Neural progenitor cell (in vitro differentiated cells): ENCODE measurements at regions not wholly inside any gene's neighbourhood (a gene's known extent, or its start where the extent isn't known, plus 50 kb on each side); places are given as distances from the start of the nearest gene placed in this dataset.

Experiments
- DNase-seq: peaks from one replicate; pipeline ENCODE4 v3.0.0-alpha.2; 2016; ENCODE audit warnings: low spot score
- H2AFZ ChIP-seq: fragments of 200-600 bp; sonication (generic); replicated peaks from 2 replicates; pipeline ENCODE4 v1.6.1; 2016; ENCODE audit warnings: antibody characterized with exemption
- H3F3A ChIP-seq: fragments of 200-600 bp; sonication (generic); 2 replicates; pipeline ENCODE4 v1.6.1; 2016; ENCODE audit warnings: antibody characterized with exemption, low read depth
- H3K27ac ChIP-seq: fragments of 200-600 bp; sonication (generic); 2 replicates; pipeline ENCODE4 v1.5.1; 2016; ENCODE audit warnings: mild to moderate bottlenecking
- H3K27me3 ChIP-seq: fragments of 200-600 bp; sonication (generic); 2 replicates; pipeline ENCODE4 v1.6.1; 2016; ENCODE audit warnings: mild to moderate bottlenecking, moderate library complexity
- H3K36me3 ChIP-seq: fragments of 200-600 bp; sonication (generic); 2 replicates; pipeline ENCODE4 v1.5.1; 2016
- H3K4me1 ChIP-seq: fragments of 200-600 bp; sonication (generic); 2 replicates; pipeline ENCODE4 v1.6.1; 2016; ENCODE audit warnings: mixed run types
- H3K4me2 ChIP-seq: fragments of 200-600 bp; sonication (generic); 2 replicates; pipeline ENCODE4 v1.6.1; 2016
- H3K4me3 ChIP-seq: fragments of 200-600 bp; sonication (generic); 2 replicates; pipeline ENCODE4 v1.5.1; 2016
- H3K79me2 ChIP-seq: fragments of 200-600 bp; sonication (generic); 2 replicates; pipeline ENCODE4 v1.6.1; 2016; ENCODE audit warnings: low read depth
- H3K9ac ChIP-seq: fragments of 200-600 bp; sonication (generic); 2 replicates; pipeline ENCODE4 v1.6.1; 2016
- H3K9me3 ChIP-seq: fragments of 200-600 bp; sonication (generic); 2 replicates; pipeline ENCODE4 v1.5.1; 2016; ENCODE audit warnings: low read depth
- H4K20me1 ChIP-seq: fragments of 200-600 bp; sonication (generic); 2 replicates; pipeline ENCODE4 v1.6.1; 2016; ENCODE audit warnings: low read depth
- H3K27ac Mint-ChIP-seq: 3 replicates; pipeline ENCODE4 v1.8.0; 2021; ENCODE audit warnings: mixed read lengths
- H3K27me3 Mint-ChIP-seq: 2 replicates; pipeline ENCODE4 v1.8.0; 2022; ENCODE audit warnings: low read depth, mild to moderate bottlenecking, inconsistent platforms, moderate library complexity, mixed read lengths; ENCODE audit not compliant: insufficient read depth
- H3K36me3 Mint-ChIP-seq: 3 replicates; pipeline ENCODE4 v1.8.0; 2021; ENCODE audit warnings: mixed read lengths
- H3K4me1 Mint-ChIP-seq: 3 replicates; pipeline ENCODE4 v1.8.0; 2021; ENCODE audit warnings: mixed read lengths
- H3K4me3 Mint-ChIP-seq: 3 replicates; pipeline ENCODE4 v1.8.0; 2021; ENCODE audit warnings: mild to moderate bottlenecking, moderate library complexity, mixed read lengths
- H3K9me3 Mint-ChIP-seq: 3 replicates; pipeline ENCODE4 v1.8.0; 2020; ENCODE audit warnings: mixed read lengths
- CTCF ChIP-seq: fragments of 200-600 bp; sonication (generic); IDR thresholded peaks from 2 replicates; pipeline ENCODE4 v1.5.1; 2017; ENCODE audit warnings: antibody characterized with exemption, mild to moderate bottlenecking
- EZH2 ChIP-seq: fragments of 200-600 bp; sonication (generic); IDR thresholded peaks from 2 replicates; pipeline ENCODE4 v1.6.1; 2017; ENCODE audit warnings: antibody characterized with exemption, mild to moderate bottlenecking, moderate library complexity
- EZH2phosphoT487 ChIP-seq: fragments of 200-600 bp; sonication (generic); IDR thresholded peaks from 2 replicates; pipeline ENCODE4 v1.6.1; 2017; ENCODE audit warnings: antibody characterized with exemption

GRCh38 chr11:92128026-92128425 is 96.6 kb upstream of the FAT3 start:
- Mint-ChIP-seq H3K4me1 (peaks cover 4% of the 10 kb centered on the region), H3K9me3 (no peaks in the 10 kb centered on the region), H3K27me3 (no peaks in the 10 kb centered on the region), H3K27ac (no peak overlapping the region), H3K4me3 (no peak overlapping the region), H3K36me3 (no peaks in the 10 kb centered on the region)
- Histone ChIP-seq H3K4me2 (no peak overlapping the region), H3K9ac (no peak overlapping the region), H3F3A (no peaks in the 10 kb centered on the region), H3K9me3 (no peaks in the 10 kb centered on the region), H3K36me3 (no peaks in the 10 kb centered on the region), H3K27ac (no peak overlapping the region), H2AFZ (no peak overlapping the region), H3K79me2 (no peaks in the 10 kb centered on the region), H3K4me1 (no peaks in the 10 kb centered on the region), H4K20me1 (no peaks in the 10 kb centered on the region), H3K4me3 (no peak overlapping the region), H3K27me3 (no peaks in the 10 kb centered on the region)
- TF ChIP-seq CTCF (no peak), EZH2 (no peak), EZH2phosphoT487 (no peak)
- DNase-seq: no peak

GRCh38 chr11:92125321-92125720 is 99.3 kb upstream of the FAT3 start:
- no peak overlapping the region for H3K27ac Mint-ChIP-seq
- no peaks in the 10 kb centered on the region for H3K36me3 Mint-ChIP-seq
- H3K4me1 Mint-ChIP-seq: peaks cover 4% of the 10 kb centered on the region

GRCh38 chr11:92123540-92123939 is 101.1 kb upstream of the FAT3 start:
- H3K9ac ChIP-seq: no peak overlapping the region
- DNase-seq: no peak
- H2AFZ ChIP-seq: no peak overlapping the region
- no peaks in the 10 kb centered on the region for H3F3A ChIP-seq
- Mint-ChIP-seq H3K36me3 (no peaks in the 10 kb centered on the region), H3K27ac (no peak overlapping the region), H3K4me3 (no peak overlapping the region), H3K27me3 (no peaks in the 10 kb centered on the region), H3K4me1 (no peaks in the 10 kb centered on the region), H3K9me3 (peaks cover 7% of the 10 kb centered on the region)
- no peaks in the 10 kb centered on the region for H3K36me3 ChIP-seq
- H3K27me3 ChIP-seq: no peaks in the 10 kb centered on the region
- no peaks in the 10 kb centered on the region for H3K9me3 ChIP-seq
- no peak overlapping the region for H3K4me3 ChIP-seq
- no peak for TF ChIP-seq EZH2phosphoT487
- TF ChIP-seq CTCF: no peak
- no peak for TF ChIP-seq EZH2
- no peak overlapping the region for H3K4me2 ChIP-seq
- no peaks in the 10 kb centered on the region for H3K4me1 ChIP-seq
- no peaks in the 10 kb centered on the region for H4K20me1 ChIP-seq
- H3K79me2 ChIP-seq: no peaks in the 10 kb centered on the region
- H3K27ac ChIP-seq: no peak overlapping the region

More at GRCh38 chr11:92125321-92125720, 99.3 kb upstream of the FAT3 start:
- DNase-seq: no peak
- Histone ChIP-seq H3F3A (no peaks in the 10 kb centered on the region), H3K27ac (no peak overlapping the region), H3K36me3 (no peaks in the 10 kb centered on the region), H3K79me2 (no peaks in the 10 kb centered on the region), H3K4me3 (no peak overlapping the region), H2AFZ (peak overlapping the region; percentile 23), H3K9me3 (no peaks in the 10 kb centered on the region), H3K4me1 (no peaks in the 10 kb centered on the region), H4K20me1 (no peaks in the 10 kb centered on the region), H3K27me3 (no peaks in the 10 kb centered on the region), H3K9ac (no peak overlapping the region), H3K4me2 (no peak overlapping the region)
- Mint-ChIP-seq H3K4me3 (no peak overlapping the region), H3K27me3 (no peaks in the 10 kb centered on the region), H3K9me3 (no peaks in the 10 kb centered on the region)
- no peak for TF ChIP-seq EZH2phosphoT487
- TF ChIP-seq EZH2: no peak
- TF ChIP-seq CTCF: no peak
